ENCODE measurements at regions not wholly inside any gene's neighbourhood (a gene's known extent, or its start where the extent isn't known, plus 50 kb on each side); places are given as distances from the start of the nearest gene placed in this dataset.

DNA sequence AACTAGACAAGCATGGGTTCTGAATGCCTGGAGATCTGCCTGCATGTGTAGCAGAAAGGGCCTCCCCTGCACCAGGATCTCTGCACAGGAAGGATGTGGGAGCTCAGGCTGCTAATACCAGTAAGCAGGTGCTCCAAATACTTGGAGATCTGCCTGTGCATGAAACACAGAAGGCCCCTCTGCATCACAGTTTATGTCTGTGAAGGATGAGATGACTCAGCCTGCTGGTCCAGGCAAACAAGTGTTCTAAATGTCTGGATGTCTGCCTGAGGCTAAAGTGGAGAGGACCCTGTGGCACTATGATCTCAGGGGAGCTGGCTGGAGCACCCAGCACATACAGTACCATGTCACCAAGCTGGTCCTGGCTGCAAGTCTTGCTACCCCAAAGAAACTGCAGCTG, 678.8 kb downstream of the MCTP2 start:
- TF ChIP-seq, protein P1, sequence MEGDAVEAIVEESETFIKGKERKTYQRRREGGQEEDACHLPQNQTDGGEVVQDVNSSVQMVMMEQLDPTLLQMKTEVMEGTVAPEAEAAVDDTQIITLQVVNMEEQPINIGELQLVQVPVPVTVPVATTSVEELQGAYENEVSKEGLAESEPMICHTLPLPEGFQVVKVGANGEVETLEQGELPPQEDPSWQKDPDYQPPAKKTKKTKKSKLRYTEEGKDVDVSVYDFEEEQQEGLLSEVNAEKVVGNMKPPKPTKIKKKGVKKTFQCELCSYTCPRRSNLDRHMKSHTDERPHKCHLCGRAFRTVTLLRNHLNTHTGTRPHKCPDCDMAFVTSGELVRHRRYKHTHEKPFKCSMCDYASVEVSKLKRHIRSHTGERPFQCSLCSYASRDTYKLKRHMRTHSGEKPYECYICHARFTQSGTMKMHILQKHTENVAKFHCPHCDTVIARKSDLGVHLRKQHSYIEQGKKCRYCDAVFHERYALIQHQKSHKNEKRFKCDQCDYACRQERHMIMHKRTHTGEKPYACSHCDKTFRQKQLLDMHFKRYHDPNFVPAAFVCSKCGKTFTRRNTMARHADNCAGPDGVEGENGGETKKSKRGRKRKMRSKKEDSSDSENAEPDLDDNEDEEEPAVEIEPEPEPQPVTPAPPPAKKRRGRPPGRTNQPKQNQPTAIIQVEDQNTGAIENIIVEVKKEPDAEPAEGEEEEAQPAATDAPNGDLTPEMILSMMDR (conservative IDR thresholded peaks at IDR 0.05; ENCODE audit: low read length) = no peak
- TF ChIP-seq EZH2phosphoT487 (IDR thresholded peaks at IDR 0.05; ENCODE audit: borderline replicate concordance) = no peak
